HFFc6 (cell line): ENCODE measurements at regions not wholly inside any gene's neighbourhood (a gene's known extent, or its start where the extent isn't known, plus 50 kb on each side); places are given as distances from the start of the nearest gene placed in this dataset.

Experiments
- DNase-seq: peaks from one replicate; pipeline ENCODE4 v3.0.0-alpha.2; 2018
- H3K27ac Mint-ChIP-seq: 2 replicates; pipeline ENCODE4 v1.8.0; 2020; ENCODE audit warnings: mild to moderate bottlenecking, mixed read lengths
- H3K27me3 Mint-ChIP-seq: 2 replicates; pipeline ENCODE4 v1.8.0; 2021; ENCODE audit warnings: mild to moderate bottlenecking, moderate library complexity, mixed read lengths; ENCODE audit not compliant: insufficient read depth
- H3K36me3 Mint-ChIP-seq: 2 replicates; pipeline ENCODE4 v1.8.0; 2021; ENCODE audit warnings: low read depth, mixed read lengths
- H3K4me1 Mint-ChIP-seq: 2 replicates; pipeline ENCODE4 v1.8.0; 2020; ENCODE audit warnings: low read depth, mixed read lengths
- H3K4me3 Mint-ChIP-seq: 2 replicates; pipeline ENCODE4 v1.8.0; 2020; ENCODE audit warnings: mild to moderate bottlenecking, moderate library complexity, mixed read lengths
- H3K9me3 Mint-ChIP-seq: 2 replicates; pipeline ENCODE4 v1.8.0; 2020; ENCODE audit warnings: mild to moderate bottlenecking, mixed read lengths
- TF ChIP-seq, protein P1 (sequence below): fragments of 200-600 bp; sonication (generic); IDR thresholded peaks from 2 replicates; pipeline ENCODE4 v1.5.0; 2021; ENCODE audit warnings: antibody characterized with exemption, mild to moderate bottlenecking

- H3K27ac Mint-ChIP-seq, result no peak overlapping the region
- no peak overlapping the region for H3K4me3 Mint-ChIP-seq
- no peak for DNase-seq
- H3K4me1 Mint-ChIP-seq, result no peaks in the 10 kb centered on the region
- H3K9me3 Mint-ChIP-seq, result no peaks in the 10 kb centered on the region
- TF ChIP-seq, protein P1, sequence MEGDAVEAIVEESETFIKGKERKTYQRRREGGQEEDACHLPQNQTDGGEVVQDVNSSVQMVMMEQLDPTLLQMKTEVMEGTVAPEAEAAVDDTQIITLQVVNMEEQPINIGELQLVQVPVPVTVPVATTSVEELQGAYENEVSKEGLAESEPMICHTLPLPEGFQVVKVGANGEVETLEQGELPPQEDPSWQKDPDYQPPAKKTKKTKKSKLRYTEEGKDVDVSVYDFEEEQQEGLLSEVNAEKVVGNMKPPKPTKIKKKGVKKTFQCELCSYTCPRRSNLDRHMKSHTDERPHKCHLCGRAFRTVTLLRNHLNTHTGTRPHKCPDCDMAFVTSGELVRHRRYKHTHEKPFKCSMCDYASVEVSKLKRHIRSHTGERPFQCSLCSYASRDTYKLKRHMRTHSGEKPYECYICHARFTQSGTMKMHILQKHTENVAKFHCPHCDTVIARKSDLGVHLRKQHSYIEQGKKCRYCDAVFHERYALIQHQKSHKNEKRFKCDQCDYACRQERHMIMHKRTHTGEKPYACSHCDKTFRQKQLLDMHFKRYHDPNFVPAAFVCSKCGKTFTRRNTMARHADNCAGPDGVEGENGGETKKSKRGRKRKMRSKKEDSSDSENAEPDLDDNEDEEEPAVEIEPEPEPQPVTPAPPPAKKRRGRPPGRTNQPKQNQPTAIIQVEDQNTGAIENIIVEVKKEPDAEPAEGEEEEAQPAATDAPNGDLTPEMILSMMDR, result no peak
- H3K27me3 Mint-ChIP-seq, result peaks cover 2% of the 10 kb centered on the region; the same call in 1 of the 2 replicates
- H3K36me3 Mint-ChIP-seq, result no peaks in the 10 kb centered on the region
These were observed 422.1 kb upstream of the TNC start for GRCh38 chr9:115540091-115540490.

- peaks cover 6% of the 10 kb centered on the region; the same call in 1 of the 2 replicates for H3K27me3 Mint-ChIP-seq
- no peaks in the 10 kb centered on the region for H3K36me3 Mint-ChIP-seq
- peaks cover 2% of the 10 kb centered on the region; the same call in 1 of the 2 replicates for H3K4me1 Mint-ChIP-seq
These were observed 425.6 kb upstream of the TNC start for GRCh38 chr9:115543511-115543910.

DNA sequence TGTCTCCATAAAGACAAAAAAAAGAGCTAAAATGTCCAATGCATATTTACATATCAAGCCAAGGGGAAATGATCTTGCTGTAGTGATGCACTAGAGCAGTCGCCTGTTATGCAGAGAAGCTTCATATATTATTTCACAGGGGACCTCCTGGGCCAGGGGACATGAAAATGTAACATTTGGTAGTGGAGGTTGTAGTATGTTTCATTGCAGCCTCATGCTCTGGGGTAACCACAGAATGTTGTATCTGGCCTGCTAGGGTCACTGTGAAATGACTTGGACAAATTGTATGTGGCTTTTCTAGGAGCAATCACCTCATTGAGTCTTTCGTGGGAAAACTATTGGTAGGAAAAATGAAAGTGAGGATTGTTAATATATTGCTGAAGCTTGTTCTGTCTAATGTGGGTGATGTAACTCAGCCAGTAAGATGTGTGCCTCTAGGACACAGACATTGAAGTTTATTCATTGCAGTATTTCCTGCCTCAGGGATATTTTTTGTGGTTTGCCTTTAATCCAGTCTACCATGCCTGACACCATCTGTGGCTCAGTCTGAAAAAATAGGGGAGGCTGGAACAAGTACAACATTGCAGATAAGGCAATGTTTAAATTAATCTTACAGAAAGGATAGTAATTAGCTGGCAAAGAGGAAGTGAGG is 430.8 kb upstream of the TNC start:
- Mint-ChIP-seq H3K27ac (no peak overlapping the region), H3K36me3 (no peaks in the 10 kb centered on the region), H3K27me3 (peaks cover 6% of the 10 kb centered on the region), H3K4me1 (peaks cover 28% of the 10 kb centered on the region), H3K4me3 (peak overlapping the region; percentile 14; the same call in 1 of the 2 replicates), H3K9me3 (no peaks in the 10 kb centered on the region)
- peak; percentile 22 for DNase-seq
- TF ChIP-seq, protein P1, result no peak

More at GRCh38 chr9:115543511-115543910, 425.6 kb upstream of the TNC start:
- TF ChIP-seq, protein P1, result no peak
- Mint-ChIP-seq H3K27ac (no peak overlapping the region), H3K4me3 (no peak overlapping the region), H3K9me3 (no peaks in the 10 kb centered on the region)
- DNase-seq, result no peak

GRCh38 chr9:115551396-115551795 is 433.4 kb upstream of the TNC start:
- peaks cover 28% of the 10 kb centered on the region for H3K4me1 Mint-ChIP-seq
- H3K27me3 Mint-ChIP-seq, result peaks cover under 1% of the 10 kb centered on the region
- H3K9me3 Mint-ChIP-seq, result peaks cover 15% of the 10 kb centered on the region
- no peak overlapping the region for H3K27ac Mint-ChIP-seq
- DNase-seq, result peak; percentile 3
- peaks cover 14% of the 10 kb centered on the region for H3K36me3 Mint-ChIP-seq
- TF ChIP-seq, protein P1, result no peak
- no peak overlapping the region for H3K4me3 Mint-ChIP-seq

- Mint-ChIP-seq H3K4me3 (no peak overlapping the region), H3K27ac (no peak overlapping the region), H3K36me3 (peaks cover 29% of the 10 kb centered on the region), H3K27me3 (peaks cover 4% of the 10 kb centered on the region; the same call in 1 of the 2 replicates), H3K9me3 (peaks cover 30% of the 10 kb centered on the region), H3K4me1 (peaks cover 28% of the 10 kb centered on the region)
- no peak for DNase-seq
- TF ChIP-seq, protein P1, result no peak
These were observed 435.3 kb upstream of the TNC start for GRCh38 chr9:115553060-115553773.
